Left cardiac atrium (tissue), 4 donors: ENCODE measurements at regions not wholly inside any gene's neighbourhood (a gene's known extent, or its start where the extent isn't known, plus 50 kb on each side); places are given as distances from the start of the nearest gene placed in this dataset.
"Not testable (repeated sequence)": the region's sequence is repeated elsewhere in the genome, so short reads cannot be mapped to it uniquely, and the experiment has no call there.

Experiments
- ATAC-seq, 2 donors: fragments of 200-7000 bp; cut with Tn5 transposase; one replicate each; pipeline ENCODE4 v1.9.1; 2020; ENCODE audit warnings: mild to moderate bottlenecking in 2 of 2, moderate library complexity in 2 of 2
- DNase-seq: peaks from one replicate; pipeline ENCODE4 v3.0.0-alpha.2; 2020
- intact Hi-C, 2 donors: fragments of 100-400 bp; cut with DNase I; formaldehyde crosslinking; loops; one replicate each; pipeline versions ENCODE4 v1.14.1 to v1.15.1; 2022 to 2023
- donor health status: DM: no; HTN: yes; CAD: no.
- donor health status: DM: no; HTN: yes; CAD: no; lungs with severe emphysema.
- donor health status: DM: yes; HTN: yes; CAD: no.
- donor health status: Dilated cardiomyopathy.

- intact Hi-C loops = no loop called here
- ATAC-seq (no peak), DNase-seq (no peak)
Measured at GRCh38 chr17:53646835-53647234, 175.9 kb upstream of the KIF2B start.

- intact Hi-C loops = no loop called here
- no peak for ATAC-seq
- no peak for DNase-seq
Measured at GRCh38 chr17:53640808-53641207, 181.9 kb upstream of the KIF2B start.

GRCh38 chr17:53635444-53635843 lies 187.3 kb upstream of the KIF2B start:
- intact Hi-C loops = no loop called here
- DNase-seq = no peak
- no peak for ATAC-seq

GRCh38 chr17:53633856-53634255 lies 188.9 kb upstream of the KIF2B start:
- DNase-seq = no peak
- ATAC-seq = no peak
- intact Hi-C loops = no loop called here

- intact Hi-C loops = no loop called here
- ATAC-seq = no peak
- DNase-seq = no peak
Measured at GRCh38 chr17:53631486-53631885, 191.2 kb upstream of the KIF2B start.

GRCh38 chr17:53630638-53631037 lies 192.1 kb upstream of the KIF2B start:
- intact Hi-C loops = no loop called here
- DNase-seq (no peak), ATAC-seq (no peak)

- ATAC-seq (no peak), DNase-seq (no peak)
- intact Hi-C loops = no loop called here
Measured at GRCh38 chr17:53630115-53630514, 192.6 kb upstream of the KIF2B start.

GRCh38 chr17:53629188-53629587 lies 193.5 kb upstream of the KIF2B start:
- DNase-seq (no peak), ATAC-seq (no peak)
- intact Hi-C loops = no loop called here

- no peak for ATAC-seq
- no peak for DNase-seq
- intact Hi-C loops = no loop called here
Measured at GRCh38 chr17:53628011-53628410, 194.7 kb upstream of the KIF2B start.

GRCh38 chr17:53627511-53627910 lies 195.2 kb upstream of the KIF2B start:
- ATAC-seq = no peak
- intact Hi-C loops = no loop called here
- DNase-seq = no peak

- no peak for DNase-seq
- no peak for ATAC-seq
- intact Hi-C loops = no loop called here
Measured at GRCh38 chr17:53626286-53626685, 196.4 kb upstream of the KIF2B start.

- no peak for DNase-seq
- intact Hi-C loops = no loop called here
- no peak for ATAC-seq
Measured at GRCh38 chr17:53619025-53619424, 203.7 kb upstream of the KIF2B start.

GRCh38 chr17:53608208-53608607 lies 214.5 kb upstream of the KIF2B start:
- intact Hi-C loops, ATAC-seq, DNase-seq: not testable (repeated sequence)

- ATAC-seq = no peak
- intact Hi-C loops = no loop called here
- DNase-seq = no peak
Measured at GRCh38 chr17:53607475-53607874, 215.3 kb upstream of the KIF2B start.

GRCh38 chr17:53588317-53588716 lies 234.4 kb upstream of the KIF2B start:
- no peak for ATAC-seq
- intact Hi-C loops = no loop called here
- no peak for DNase-seq

GRCh38 chr17:53574038-53574437 lies 248.7 kb upstream of the KIF2B start:
- ATAC-seq (no peak), DNase-seq (no peak)
- intact Hi-C loops = no loop called here

- intact Hi-C loops = no loop called here
- no peak for ATAC-seq
- DNase-seq = no peak
Measured at GRCh38 chr17:53571342-53571741, 251.4 kb upstream of the KIF2B start.

GRCh38 chr17:53570731-53571130 lies 252.0 kb upstream of the KIF2B start:
- DNase-seq = no peak
- intact Hi-C loops = no loop called here
- ATAC-seq = no peak

- intact Hi-C loops = no loop called here
- no peak for ATAC-seq
- DNase-seq = no peak
Measured at GRCh38 chr17:53560953-53561352, 261.8 kb upstream of the KIF2B start.

GRCh38 chr17:53548252-53548651 lies 274.5 kb upstream of the KIF2B start:
- ATAC-seq (no peak), DNase-seq (no peak)
- intact Hi-C loops = no loop called here

GRCh38 chr17:53543472-53543871 lies 279.3 kb upstream of the KIF2B start:
- intact Hi-C loops = no loop called here
- ATAC-seq = no peak
- no peak for DNase-seq

- intact Hi-C loops = no loop called here
- DNase-seq = no peak
- ATAC-seq = no peak
Measured at GRCh38 chr17:53538129-53538617, 284.6 kb upstream of the KIF2B start.
